Left lung (tissue), 4 donors: ENCODE measurements at regions not wholly inside any gene's neighbourhood (a gene's known extent, or its start where the extent isn't known, plus 50 kb on each side); places are given as distances from the start of the nearest gene placed in this dataset.
"Not testable (repeated sequence)": the region's sequence is repeated elsewhere in the genome, so short reads cannot be mapped to it uniquely, and the experiment has no call there.

Experiments used
- ATAC-seq: fragments of 200-7000 bp; cut with Tn5 transposase; one replicate; pipeline ENCODE4 v1.9.1; 2020; ENCODE audit warnings: moderate library complexity
- DNase-seq, 4 donors: peaks; one replicate each; pipeline ENCODE4 v3.0.0-alpha.2; 2013 to 2020
- H3K27ac ChIP-seq, 2 donors: fragments of 200-600 bp; sonication (generic) in 1 of 2; one replicate each; pipeline versions ENCODE4 v1.5.0 to v1.8.0; 2020 to 2021
- H3K27me3 ChIP-seq, 2 donors: fragments of 200-600 bp; sonication (generic) in 1 of 2; one replicate each; pipeline versions ENCODE4 v1.5.0 to v1.8.0; 2020 to 2021
- H3K36me3 ChIP-seq, 2 donors: fragments of 200-600 bp; sonication (generic) in 1 of 2; one replicate each; pipeline versions ENCODE4 v1.5.0 to v1.8.0; 2020 to 2021
- H3K4me1 ChIP-seq, 2 donors: fragments of 200-600 bp; one replicate each; pipeline ENCODE4 v1.8.0; 2021
- H3K4me3 ChIP-seq, 2 donors: fragments of 200-600 bp; sonication (generic) in 1 of 2; one replicate each; pipeline versions ENCODE4 v1.5.0 to v1.8.0; 2020 to 2021; ENCODE audit warnings: mild to moderate bottlenecking in 1 of 2
- H3K9me3 ChIP-seq, 2 donors: fragments of 200-600 bp; sonication (generic) in 1 of 2; one replicate each; pipeline versions ENCODE4 v1.5.0 to v1.8.0; 2020 to 2021
- CTCF ChIP-seq, 2 donors: fragments of 200-600 bp; sonication (generic) in 1 of 2; IDR thresholded peaks; one replicate each; pipeline versions ENCODE4 v1.5.0 to v1.8.0; 2021; ENCODE audit warnings: antibody characterized with exemption in 2 of 2
- intact Hi-C, 2 donors: fragments of 100-400 bp; cut with DNase I; formaldehyde crosslinking; loops; one replicate each; pipeline versions ENCODE4 v1.11.2 to v1.14.2; 2022
- donor health status: DM: no; HTN: yes; CAD: no.
- donor health status: DM: no; HTN: no; CAD: no.

- Histone ChIP-seq H3K27ac (no peak overlapping the region), H3K4me1 (no peaks in the 10 kb centered on the region), H3K9me3 (no peaks in the 10 kb centered on the region), H3K27me3 (no peaks in the 10 kb centered on the region), H3K36me3 (peaks cover 0 to 12% of the 10 kb centered on the region in 2 donors), H3K4me3 (no peak overlapping the region)
- intact Hi-C loops: no loop called here
- no peak for ATAC-seq
- no peak for DNase-seq
- no peak for TF ChIP-seq CTCF (IDR thresholded peaks at IDR 0.05)
Measured at GRCh38 chr3:113377158-113377557, 64.1 kb downstream of the CFAP44 start.

- peaks cover 0 to 3% of the 10 kb centered on the region in 2 donors for H3K9me3 ChIP-seq
- H3K4me3 ChIP-seq: no peak overlapping the region
- no peaks in the 10 kb centered on the region for H3K4me1 ChIP-seq
- ATAC-seq: no peak
- H3K27me3 ChIP-seq: no peaks in the 10 kb centered on the region
- H3K36me3 ChIP-seq: peaks cover 0 to 4% of the 10 kb centered on the region in 2 donors
- no peak for TF ChIP-seq CTCF (IDR thresholded peaks at IDR 0.05)
- no peak for DNase-seq
- intact Hi-C loops: no loop called here
- H3K27ac ChIP-seq: no peak overlapping the region
Measured at GRCh38 chr3:113374078-113374477, 67.2 kb downstream of the CFAP44 start.

- intact Hi-C loops, H3K4me1 ChIP-seq, H3K27me3 ChIP-seq, H3K4me3 ChIP-seq, H3K9me3 ChIP-seq, H3K27ac ChIP-seq, H3K36me3 ChIP-seq, DNase-seq, ATAC-seq: not testable (repeated sequence)
Measured at GRCh38 chr3:113366800-113367199, 74.5 kb downstream of the CFAP44 start.

- intact Hi-C loops, H3K27ac ChIP-seq, H3K4me3 ChIP-seq, DNase-seq, H3K27me3 ChIP-seq, ATAC-seq, H3K4me1 ChIP-seq, H3K36me3 ChIP-seq, H3K9me3 ChIP-seq: not testable (repeated sequence)
Measured at GRCh38 chr3:113355340-113355739, 86.0 kb downstream of the CFAP44 start.

- no peak overlapping the region for H3K4me3 ChIP-seq
- intact Hi-C loops: no loop called here
Measured at GRCh38 chr3:113354307-113354706, 87.0 kb downstream of the CFAP44 start.

GRCh38 chr3:113353678-113354077 is 87.6 kb downstream of the CFAP44 start:
- H3K27me3 ChIP-seq: no peaks in the 10 kb centered on the region
- no peaks in the 10 kb centered on the region for H3K4me1 ChIP-seq
- no peaks in the 10 kb centered on the region for H3K36me3 ChIP-seq
- TF ChIP-seq CTCF (IDR thresholded peaks at IDR 0.05): no peak
- H3K9me3 ChIP-seq: no peaks in the 10 kb centered on the region
- H3K27ac ChIP-seq: no peak overlapping the region
- H3K4me3 ChIP-seq: no peak overlapping the region
- DNase-seq (no peak), ATAC-seq (no peak)
- intact Hi-C loops: no loop called here

More at GRCh38 chr3:113354307-113354706, 87.0 kb downstream of the CFAP44 start:
- no peaks in the 10 kb centered on the region for H3K36me3 ChIP-seq
- no peak overlapping the region for H3K27ac ChIP-seq
- H3K4me1 ChIP-seq: no peaks in the 10 kb centered on the region
- no peaks in the 10 kb centered on the region for H3K27me3 ChIP-seq
- ATAC-seq (no peak), DNase-seq (no peak)
- TF ChIP-seq CTCF (IDR thresholded peaks at IDR 0.05): no peak
- H3K9me3 ChIP-seq: no peaks in the 10 kb centered on the region
